ENCODE measurements at regions not wholly inside any gene's neighbourhood (a gene's known extent, or its start where the extent isn't known, plus 50 kb on each side); places are given as distances from the start of the nearest gene placed in this dataset.

GRCh38 chr6:6784514-6785162, 196.1 kb downstream of the LY86 start:
- H3K27ac Mint-ChIP-seq: no peak overlapping the region
- H4K91ac ChIP-seq (ENCODE audit: insufficient read length, low read depth, low read length): no peak overlapping the region
- TF ChIP-seq CTCF (conservative IDR thresholded peaks at IDR 0.05): no peak
- H2BK12ac ChIP-seq (ENCODE audit: insufficient read length, low read depth, low read length): no peak overlapping the region
- no peak overlapping the region for H3K18ac ChIP-seq (ENCODE audit: insufficient read length, low read depth, low read length)
- no peak overlapping the region for H3K4me2 ChIP-seq (ENCODE audit: insufficient read depth, insufficient read length, low read length)
- no peaks in the 10 kb centered on the region for H3K23me2 ChIP-seq (ENCODE audit: insufficient read length, low read depth, low read length, poor library complexity, severe bottlenecking)
- no peak overlapping the region for H4K5ac ChIP-seq (ENCODE audit: insufficient read length, low read depth, low read length)
- H3K79me2 ChIP-seq (ENCODE audit: insufficient read depth, low read length): no peaks in the 10 kb centered on the region
- no peak overlapping the region for H3K23ac ChIP-seq (ENCODE audit: insufficient read length, low read depth, low read length)
- H2BK20ac ChIP-seq (ENCODE audit: low read depth, low read length, poor library complexity, severe bottlenecking): no peak overlapping the region
- no peak overlapping the region for H3T11ph ChIP-seq (ENCODE audit: low read length)
- no peak overlapping the region for H4K8ac ChIP-seq (replicated peaks; ENCODE audit: insufficient read length, low read depth, low read length)
- no peaks in the 10 kb centered on the region for H3K36me3 Mint-ChIP-seq (ENCODE audit: insufficient read depth in 1 of 3, low read depth in 3 of 3)
- no peaks in the 10 kb centered on the region for H4K20me1 ChIP-seq (ENCODE audit: control insufficient read depth, insufficient read depth, insufficient read length)
- H3K9me3 Mint-ChIP-seq: no peaks in the 10 kb centered on the region
- no peak for DNase-seq
- H3K4me1 ChIP-seq (ENCODE audit: insufficient read depth, low read length): peaks cover 3% of the 10 kb centered on the region; the same call in 1 of the 2 replicates
- no peak overlapping the region for H3K14ac ChIP-seq (ENCODE audit: insufficient read depth, low read length)
- no peaks in the 10 kb centered on the region for H3K9me3 ChIP-seq (ENCODE audit: control insufficient read depth, low read depth, low read length)
- no peak overlapping the region for H2BK5ac ChIP-seq (ENCODE audit: insufficient read length, low read length)
- no peak overlapping the region for H2BK15ac ChIP-seq (ENCODE audit: low read depth, low read length)
- WGBS (ENCODE audit: extremely low coverage, insufficient read length, low lambda C conversion rate): no CpG with 5 or more reads among the region's 2 CpGs
- no peaks in the 10 kb centered on the region; the same call in 1 of the 2 replicates for H3K27me3 Mint-ChIP-seq (ENCODE audit: low read depth)
- no peak overlapping the region for H3K27ac ChIP-seq (ENCODE audit: insufficient read length, low read depth, low read length)
- H3K79me1 ChIP-seq (ENCODE audit: insufficient read depth, low read depth, low read length, poor library complexity, severe bottlenecking): no peaks in the 10 kb centered on the region
- H2AFZ ChIP-seq (ENCODE audit: low read length): no peak overlapping the region
- no peak overlapping the region for H2BK120ac ChIP-seq (ENCODE audit: low read depth, low read length, poor library complexity, severe bottlenecking)
- no peak overlapping the region for H2AK5ac ChIP-seq (ENCODE audit: insufficient read length, low read length)
- H3K27me3 ChIP-seq (ENCODE audit: insufficient read depth, low read length): no peaks in the 10 kb centered on the region
- H3K4ac ChIP-seq (ENCODE audit: low read depth, low read length): no peak overlapping the region
- peaks cover 6 to 8% of the 10 kb centered on the region in 2 experiments; a peak in 3 of 4 replicates for H3K4me1 Mint-ChIP-seq
- no peak overlapping the region for H3K9ac ChIP-seq (ENCODE audit: extremely low read depth, insufficient read length, low read length)
- no peak overlapping the region for H3K56ac ChIP-seq (ENCODE audit: insufficient read length, low read depth, low read length)
- H3K4me3 Mint-ChIP-seq: no peak overlapping the region
